ENCODE measurements at regions not wholly inside any gene's neighbourhood (a gene's known extent, or its start where the extent isn't known, plus 50 kb on each side); places are given as distances from the start of the nearest gene placed in this dataset.

GRCh38 chr5:8048920-8049319 is 180.0 kb downstream of the MTRR start:
- TF ChIP-seq GATA1 (IDR thresholded peaks at IDR 0.05; ENCODE audit: low read depth, low read length) (no peak), POLR2A (IDR thresholded peaks at IDR 0.05; ENCODE audit: low read length) (no peak)
